Lower leg skin (tissue), 4 donors: ENCODE measurements at regions not wholly inside any gene's neighbourhood (a gene's known extent, or its start where the extent isn't known, plus 50 kb on each side); places are given as distances from the start of the nearest gene placed in this dataset.

Experiments used
- DNase-seq, 2 donors: peaks; one replicate each; pipeline ENCODE4 v3.0.0-alpha.2; 2019; ENCODE audit warnings: low spot score in 2 of 2
- H3K4me3 ChIP-seq: fragments of 200-600 bp; sonication (generic); 2 replicates; pipeline ENCODE4 v1.5.1; 2017; ENCODE audit warnings: mild to moderate bottlenecking, low read depth; ENCODE audit not compliant: poor library complexity, severe bottlenecking
- CTCF ChIP-seq, 3 donors: fragments of 450-650 bp; IDR thresholded peaks; one replicate each; pipeline ENCODE4 v1.5.1; 2016; ENCODE audit warnings: antibody characterized with exemption in 3 of 3, mild to moderate bottlenecking in 3 of 3, moderate library complexity in 2 of 3
- POLR2A ChIP-seq, 2 donors: fragments of 450-650 bp; IDR thresholded peaks; one replicate each; pipeline ENCODE4 v1.6.1; 2016 to 2017; ENCODE audit warnings: antibody characterized with exemption in 2 of 2, mild to moderate bottlenecking in 1 of 2, moderate library complexity in 1 of 2
- WGBS, 2 donors: methylation state at CpG; one replicate each; pipeline ENCODE4 v1.1.5; 2018; 5-methylcytosine and 5-hydroxymethylcytosine counted together
- intact Hi-C: fragments of 100-400 bp; cut with DNase I; formaldehyde crosslinking; loops from one replicate; pipeline ENCODE4 v1.15.0; 2023; ENCODE audit warnings: low total_unique reads

GRCh38 chr22:49116021-49116420 is 711.7 kb downstream of the BRD1 start:
- H3K4me3 ChIP-seq = no peak overlapping the region
- peak in 1 of 2 donors; percentile 53 for DNase-seq
- intact Hi-C loops = no loop called here
- no peak for TF ChIP-seq CTCF (IDR thresholded peaks at IDR 0.05)
- TF ChIP-seq POLR2A (IDR thresholded peaks at IDR 0.05) = no peak
- whole genome bisulfite sequencing, 2 donors = 84 to 93% methylated on average over 14 to 19 of the region's 19 CpGs

GRCh38 chr22:49115197-49115596 is 712.5 kb downstream of the BRD1 start:
- H3K4me3 ChIP-seq = no peak overlapping the region
- DNase-seq = peak in 1 of 2 donors; percentile 3
- intact Hi-C loops = no loop called here
- 63 to 72% methylated on average over 7 of the region's 7 CpGs for WGBS, 2 donors
- no peak for TF ChIP-seq POLR2A (IDR thresholded peaks at IDR 0.05)
- TF ChIP-seq CTCF (IDR thresholded peaks at IDR 0.05) = no peak

GRCh38 chr22:49113758-49114157 is 713.9 kb downstream of the BRD1 start:
- H3K4me3 ChIP-seq = no peak overlapping the region
- DNase-seq = peak in 1 of 2 donors; percentile 80
- intact Hi-C loops = no loop called here
- 87 to 93% methylated on average over 11 to 12 of the region's 12 CpGs for WGBS, 2 donors
- TF ChIP-seq CTCF (IDR thresholded peaks at IDR 0.05) (no peak), POLR2A (IDR thresholded peaks at IDR 0.05) (no peak)

GRCh38 chr22:49112661-49113626 is 714.7 kb downstream of the BRD1 start:
- intact Hi-C loops = no loop called here
- DNase-seq = peak in 1 of 2 donors; percentile 72
- no peak overlapping the region for H3K4me3 ChIP-seq
- WGBS, 2 donors = 78 to 87% methylated on average over 15 to 16 of the region's 16 CpGs
- TF ChIP-seq CTCF (IDR thresholded peaks at IDR 0.05) = no peak
- TF ChIP-seq POLR2A (IDR thresholded peaks at IDR 0.05) = no peak

GRCh38 chr22:49112176-49112575 is 715.5 kb downstream of the BRD1 start:
- 88 to 93% methylated on average over 15 of the region's 15 CpGs for WGBS, 2 donors
- DNase-seq = peak in 1 of 2 donors; percentile 71
- H3K4me3 ChIP-seq = no peak overlapping the region
- intact Hi-C loops = no loop called here
- no peak for TF ChIP-seq POLR2A (IDR thresholded peaks at IDR 0.05)
- no peak for TF ChIP-seq CTCF (IDR thresholded peaks at IDR 0.05)
